ENCODE measurements at regions not wholly inside any gene's neighbourhood (a gene's known extent, or its start where the extent isn't known, plus 50 kb on each side); places are given as distances from the start of the nearest gene placed in this dataset.
"Not testable (repeated sequence)": the region's sequence is repeated elsewhere in the genome, so short reads cannot be mapped to it uniquely, and the experiment has no call there.

DNA sequence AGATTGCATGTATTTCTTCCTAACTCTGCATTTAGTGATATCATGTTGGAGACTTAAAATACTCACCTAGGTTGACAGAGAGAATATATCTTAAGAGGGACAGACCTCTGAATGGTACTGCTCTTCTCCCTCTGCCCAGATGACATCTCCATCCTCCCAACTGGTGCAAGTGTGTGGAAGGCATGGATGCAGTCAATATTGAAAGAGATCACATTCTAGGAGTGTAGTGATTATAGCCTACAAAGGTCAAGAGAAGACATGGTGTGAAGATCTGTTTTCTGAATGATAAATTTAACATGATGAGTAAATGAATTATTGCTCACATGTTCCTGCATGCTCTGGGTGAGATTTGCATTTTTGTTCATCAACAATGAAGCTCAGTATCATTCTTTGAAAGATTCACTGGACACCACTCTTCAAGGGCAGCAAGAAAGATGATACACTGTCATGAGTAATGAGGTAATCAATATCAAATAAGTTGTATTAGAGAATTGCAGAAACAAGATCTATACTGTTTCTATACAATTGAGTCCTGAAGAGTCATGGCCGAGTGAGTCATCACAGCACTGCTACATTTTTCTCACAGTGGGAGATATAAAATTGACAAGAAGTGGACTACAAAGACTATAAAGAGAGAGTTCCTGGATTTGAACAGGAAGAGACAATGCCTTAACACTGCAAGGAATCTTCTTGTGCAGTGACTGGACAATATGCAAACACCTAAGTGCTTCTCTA lies 183.3 kb upstream of the KRR1 start:
- DNase-seq (ENCODE audit: low read depth), result no peak
- TF ChIP-seq, protein P1, sequence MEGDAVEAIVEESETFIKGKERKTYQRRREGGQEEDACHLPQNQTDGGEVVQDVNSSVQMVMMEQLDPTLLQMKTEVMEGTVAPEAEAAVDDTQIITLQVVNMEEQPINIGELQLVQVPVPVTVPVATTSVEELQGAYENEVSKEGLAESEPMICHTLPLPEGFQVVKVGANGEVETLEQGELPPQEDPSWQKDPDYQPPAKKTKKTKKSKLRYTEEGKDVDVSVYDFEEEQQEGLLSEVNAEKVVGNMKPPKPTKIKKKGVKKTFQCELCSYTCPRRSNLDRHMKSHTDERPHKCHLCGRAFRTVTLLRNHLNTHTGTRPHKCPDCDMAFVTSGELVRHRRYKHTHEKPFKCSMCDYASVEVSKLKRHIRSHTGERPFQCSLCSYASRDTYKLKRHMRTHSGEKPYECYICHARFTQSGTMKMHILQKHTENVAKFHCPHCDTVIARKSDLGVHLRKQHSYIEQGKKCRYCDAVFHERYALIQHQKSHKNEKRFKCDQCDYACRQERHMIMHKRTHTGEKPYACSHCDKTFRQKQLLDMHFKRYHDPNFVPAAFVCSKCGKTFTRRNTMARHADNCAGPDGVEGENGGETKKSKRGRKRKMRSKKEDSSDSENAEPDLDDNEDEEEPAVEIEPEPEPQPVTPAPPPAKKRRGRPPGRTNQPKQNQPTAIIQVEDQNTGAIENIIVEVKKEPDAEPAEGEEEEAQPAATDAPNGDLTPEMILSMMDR (conservative IDR thresholded peaks at IDR 0.05; ENCODE audit: low read depth, low read length), result no peak
- H3K4me3 ChIP-seq (ENCODE audit: low read length), result no peak overlapping the region

DNA sequence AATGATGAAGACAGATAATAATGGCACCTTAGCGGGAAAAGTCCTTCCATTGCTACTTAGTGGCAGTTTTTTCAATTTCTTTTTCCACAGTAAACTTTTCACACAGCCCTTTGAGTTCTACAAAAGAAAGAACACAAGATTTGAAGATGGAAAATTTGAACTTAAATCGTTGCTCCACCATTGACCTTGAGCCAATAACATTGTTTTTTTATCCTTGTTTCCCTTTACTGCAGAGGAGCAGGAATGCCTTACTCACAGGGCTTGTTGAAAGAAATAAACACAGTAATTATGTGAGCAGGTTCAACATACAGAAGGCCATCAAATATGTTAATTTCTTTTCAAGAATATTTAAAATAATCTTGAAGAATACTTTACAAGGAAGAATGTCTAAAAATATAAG lies 181.5 kb upstream of the KRR1 start:
- DNase-seq (ENCODE audit: low read depth), result no peak
- no peak overlapping the region for H3K4me3 ChIP-seq (ENCODE audit: low read length)
- TF ChIP-seq, protein P1 (conservative IDR thresholded peaks at IDR 0.05; ENCODE audit: low read depth, low read length), result no peak

DNA sequence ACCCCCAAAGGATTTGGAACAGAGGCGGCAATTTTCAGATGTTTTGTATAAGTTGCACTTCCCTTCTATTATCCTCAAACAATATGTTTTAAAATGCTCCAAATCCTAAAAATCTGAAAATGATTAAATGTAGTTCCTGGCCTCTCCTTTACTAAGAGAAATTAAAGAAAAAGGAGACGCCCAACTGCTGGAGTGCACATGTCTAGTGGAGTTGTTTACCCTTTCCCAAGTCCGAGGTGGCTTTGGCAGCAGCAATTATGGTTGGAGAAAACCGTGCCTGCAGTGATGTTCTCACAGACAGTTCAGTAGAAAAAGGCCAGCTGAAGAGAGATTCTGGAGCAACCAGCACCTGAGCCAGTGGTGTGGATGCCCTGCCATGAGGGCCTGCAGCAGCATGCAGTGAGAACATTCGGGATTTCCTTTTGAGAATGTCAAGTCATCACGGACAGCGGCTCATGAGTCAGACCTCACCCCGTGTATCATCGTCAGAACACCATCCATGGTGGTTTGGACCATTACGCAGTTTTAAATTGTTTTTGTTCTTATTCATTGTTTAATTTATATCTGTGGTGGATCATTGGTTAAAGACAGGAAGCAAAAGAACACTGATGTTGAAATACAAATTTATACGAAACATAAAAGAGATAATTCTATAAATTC lies 179.0 kb upstream of the KRR1 start:
- DNase-seq (ENCODE audit: low read depth), result no peak
- H3K4me3 ChIP-seq (ENCODE audit: low read length), result no peak overlapping the region
- TF ChIP-seq, protein P1 (conservative IDR thresholded peaks at IDR 0.05; ENCODE audit: low read depth, low read length), result no peak

DNA sequence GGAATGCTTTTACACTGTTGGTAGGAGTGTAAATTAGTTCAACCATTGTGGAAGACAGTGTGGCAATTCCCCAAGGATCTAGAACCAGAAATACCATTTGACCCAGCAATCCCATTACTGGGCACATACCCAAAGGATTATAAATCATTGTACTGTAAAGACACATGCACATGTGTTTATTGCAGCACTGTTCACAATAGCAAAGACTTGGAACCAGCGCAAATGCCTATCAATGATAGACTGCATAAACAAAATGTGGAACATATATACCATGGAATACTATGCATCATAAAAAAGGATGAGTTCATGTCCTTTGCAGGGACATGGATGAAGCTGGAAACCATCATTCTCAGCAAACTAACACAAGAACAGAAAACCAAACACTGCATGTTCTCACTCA lies 174.8 kb upstream of the KRR1 start:
- not testable (repeated sequence) for DNase-seq (ENCODE audit: low read depth); H3K4me3 ChIP-seq (ENCODE audit: low read length)

DNA sequence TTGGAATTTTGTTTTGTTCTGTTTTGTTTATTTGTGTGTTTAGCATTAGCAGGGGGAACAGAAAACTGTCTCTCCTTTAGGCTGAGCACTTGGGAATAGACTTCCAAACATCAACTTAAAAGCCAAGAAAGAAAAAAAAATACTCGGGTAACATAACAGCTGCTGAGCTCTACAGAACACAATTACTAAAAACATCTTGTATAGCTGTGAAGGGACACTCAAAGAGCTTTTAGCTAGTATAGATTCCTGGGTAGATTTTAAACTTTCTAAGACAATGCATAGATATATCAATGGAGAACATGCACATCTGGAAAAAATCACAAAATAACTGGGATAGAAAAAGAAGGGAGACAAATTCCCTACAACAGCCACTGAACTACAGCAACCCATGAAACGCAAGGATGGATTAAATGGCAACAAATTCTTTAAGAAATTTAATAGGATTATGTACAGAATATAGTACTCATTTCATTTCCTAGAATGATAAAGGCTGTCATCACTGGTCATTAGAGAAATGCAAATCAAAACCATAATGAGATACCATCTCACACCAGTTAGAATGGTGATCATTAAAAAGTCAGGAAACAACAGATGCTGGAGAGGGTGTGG lies 174.3 kb upstream of the KRR1 start:
- TF ChIP-seq, protein P1 (conservative IDR thresholded peaks at IDR 0.05; ENCODE audit: low read depth, low read length), result no peak
- H3K4me3 ChIP-seq (ENCODE audit: low read length), result no peak overlapping the region
- no peak for DNase-seq (ENCODE audit: low read depth)

DNA sequence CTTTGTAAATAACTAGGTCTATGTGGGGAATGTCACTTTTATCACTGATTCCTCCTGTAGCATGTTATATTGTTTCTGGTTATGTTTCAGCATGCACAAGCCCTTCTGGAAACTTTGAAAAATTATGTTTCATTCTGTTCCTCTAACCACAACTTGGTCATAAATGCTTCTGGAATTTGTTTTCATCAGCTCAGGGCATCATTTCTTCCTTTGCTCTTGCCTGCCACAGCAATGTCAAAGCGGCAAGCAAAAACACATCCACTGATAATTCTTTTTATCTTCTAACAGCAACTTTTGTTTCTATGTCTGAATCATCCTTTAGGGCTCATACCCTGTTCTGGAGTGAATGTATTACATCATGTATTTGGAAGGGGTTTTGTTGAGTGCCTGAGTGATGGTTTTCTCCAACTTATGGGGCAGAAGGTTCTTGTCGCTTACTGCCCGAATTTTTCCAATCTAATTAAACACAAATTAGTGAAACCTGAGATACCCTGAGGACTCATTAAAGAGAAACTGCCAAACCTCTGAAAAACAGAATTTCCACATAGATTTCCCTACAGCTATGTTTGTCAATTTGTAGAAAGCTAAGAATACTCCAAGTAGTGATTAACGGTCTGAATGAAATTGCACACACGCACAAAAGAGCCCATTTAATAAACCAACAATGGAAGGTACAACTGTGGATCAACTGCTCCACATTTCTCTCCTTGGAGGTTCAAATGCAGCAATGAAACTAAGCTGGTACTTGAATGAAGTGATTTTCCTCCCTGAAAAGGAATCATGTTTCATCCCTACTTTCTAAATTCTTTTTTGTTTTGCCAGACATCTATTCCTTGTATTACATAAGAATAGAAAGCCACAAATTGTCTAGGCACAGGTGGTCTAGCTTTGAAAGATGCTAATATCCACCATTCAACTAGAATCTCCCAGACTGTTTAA lies 173.5 kb upstream of the KRR1 start:
- H3K4me3 ChIP-seq (ENCODE audit: low read length), result no peak overlapping the region
- TF ChIP-seq, protein P1 (conservative IDR thresholded peaks at IDR 0.05; ENCODE audit: low read depth, low read length), result no peak
- no peak for DNase-seq (ENCODE audit: low read depth)

DNA sequence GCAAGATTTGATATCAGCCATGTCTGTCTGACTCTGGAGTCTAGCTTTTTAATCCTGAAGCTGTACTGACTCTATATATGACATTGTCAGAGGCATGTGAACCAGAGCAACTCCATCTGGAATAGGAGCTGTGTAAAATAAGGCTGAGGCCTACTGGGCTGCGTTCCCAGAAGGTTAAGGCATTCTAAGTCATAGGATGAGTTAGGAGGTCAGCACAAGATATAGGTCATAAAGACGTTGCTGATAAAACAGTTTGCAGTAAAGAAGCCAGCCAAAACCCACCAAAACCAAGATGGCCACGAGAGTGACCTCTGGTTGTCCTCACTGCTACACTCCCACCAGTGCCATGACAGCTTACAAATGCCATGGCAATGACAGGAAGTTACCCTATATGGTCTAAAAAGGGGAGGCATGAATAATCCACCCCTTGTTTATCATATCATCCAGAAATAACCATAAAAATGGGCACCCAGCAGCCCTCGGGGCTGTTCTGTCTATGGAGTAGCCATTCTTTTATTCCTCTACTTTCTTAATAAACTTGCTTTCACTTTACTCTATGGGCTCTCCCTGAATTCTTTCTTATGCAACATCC lies 172.7 kb upstream of the KRR1 start:
- DNase-seq (ENCODE audit: low read depth); H3K4me3 ChIP-seq (ENCODE audit: low read length): not testable (repeated sequence)
